K562 (cell line): ENCODE measurements at regions not wholly inside any gene's neighbourhood (a gene's known extent, or its start where the extent isn't known, plus 50 kb on each side); places are given as distances from the start of the nearest gene placed in this dataset.

Experiments used
- ATAC-seq: fragments of 200-7000 bp; cut with Tn5 transposase; 3 replicates; pipeline ENCODE4 v1.9.1; 2020; ENCODE audit warnings: moderate library complexity
- BruUV-seq: library from RNA; stranded (reverse); fragments of 400-500 nt; replicated peaks from 2 replicates; lab custom pipeline; 2021; lab: Mats Ljungman, UMichigan
- CTCF ChIA-PET: fragments of 300-600 bp; formaldehyde crosslinking; extraction: SDS; loops from one replicate; lab custom pipeline; 2021; ENCODE audit warnings: low intra/inter-chr PET ratio; lab: Yijun Ruan, JAX
- POLR2A ChIA-PET: fragments of 300-600, 350-650 bp; sonication (Branson Sonifier 250); formaldehyde crosslinking; extraction: SDS; loops from one replicate; lab custom pipeline; 2021; ENCODE audit warnings: antibody characterized with exemption, inconsistent platforms; lab: Yijun Ruan, JAX
- DNase-seq, 4 experiments: peaks; one replicate each; pipeline versions ENCODE4 v3.0.0 to v3.0.0-alpha.2; 2011 to 2018; ENCODE audit warnings: low spot score in 3 of 4, mixed read lengths in 3 of 4; ENCODE audit errors: extremely low read depth in 1 of 4
- FAIRE-seq: peaks from 2 replicates; lab custom pipeline; 2011; peaks lifted over from hg19 to GRCh38; lab: Jason Lieb, UNC
- H2AFZ ChIP-seq: 2 replicates; pipeline ENCODE4 v1.6.0; 2011; ENCODE audit warnings: low read depth, low read length, control low read depth, inconsistent platforms
- H3K27ac ChIP-seq: fragments of 200-600 bp; 3 replicates; pipeline ENCODE4 v1.8.0; 2011; ENCODE audit warnings: low read depth, mild to moderate bottlenecking, control low read depth, inconsistent platforms, low read length, moderate library complexity, mixed read lengths; ENCODE audit errors: extremely low read depth
- H3K27me3 ChIP-seq, 2 experiments: fragments of 300-600 bp in 1 of 2; 2 replicates in 1 of 2; 3 replicates in 1 of 2; pipeline versions ENCODE4 v1.6.0 to v1.8.0; 2011; ENCODE audit warnings: inconsistent platforms in 2 of 2, low read length in 2 of 2, mild to moderate bottlenecking in 1 of 2, mixed read lengths in 1 of 2, moderate library complexity in 1 of 2; ENCODE audit not compliant: control insufficient read depth in 2 of 2, insufficient read depth in 2 of 2
- H3K36me3 ChIP-seq: fragments of 300-600 bp; 3 replicates; pipeline ENCODE4 v1.8.0; 2011; ENCODE audit warnings: mild to moderate bottlenecking, low read length, inconsistent platforms; ENCODE audit not compliant: control insufficient read depth, insufficient read depth
- H3K4me1 ChIP-seq, 2 experiments: fragments of 200-600 bp in 1 of 2; replicated peaks in 1 of 2; 2 replicates in 1 of 2; 3 replicates in 1 of 2; pipeline versions ENCODE4 v1.5.1 to v1.8.0; 2011; ENCODE audit warnings: inconsistent platforms in 2 of 2, low read length in 2 of 2, mild to moderate bottlenecking in 1 of 2, mixed read lengths in 1 of 2, moderate library complexity in 1 of 2; ENCODE audit not compliant: control insufficient read depth in 2 of 2, insufficient read depth in 2 of 2
- H3K4me2 ChIP-seq: 2 replicates; pipeline ENCODE4 v1.6.1; 2011; ENCODE audit warnings: low read length, control low read depth, inconsistent platforms, mixed read lengths; ENCODE audit not compliant: insufficient read depth
- H3K4me3 ChIP-seq: fragments of 200-600 bp; sonication (generic), shearing (Covaris generic); 2 replicates; pipeline ENCODE4 v1.5.1; 2016; ENCODE audit warnings: control low read depth, inconsistent platforms
- H3K79me2 ChIP-seq: fragments of 200-600 bp; 3 replicates; pipeline ENCODE4 v1.8.0; 2011; ENCODE audit warnings: low read length, inconsistent platforms; ENCODE audit not compliant: control insufficient read depth, insufficient read depth
- H3K9ac ChIP-seq, 2 experiments: 2 replicates each; pipeline versions ENCODE4 v1.6.0 to v1.6.1; 2011; ENCODE audit warnings: low read depth in 2 of 2, low read length in 2 of 2, control low read depth in 1 of 2, inconsistent platforms in 1 of 2, mild to moderate bottlenecking in 1 of 2, mixed read lengths in 1 of 2; ENCODE audit not compliant: insufficient read depth in 1 of 2
- H3K9me1 ChIP-seq: one replicate; pipeline ENCODE4 v1.6.0; 2011; ENCODE audit warnings: inconsistent platforms, mild to moderate bottlenecking, low read length, moderate library complexity; ENCODE audit not compliant: control insufficient read depth, insufficient read depth
- H3K9me3 ChIP-seq: replicated peaks from 2 replicates; pipeline ENCODE4 v1.5.1; 2011; ENCODE audit warnings: low read depth, low read length, inconsistent platforms; ENCODE audit not compliant: control insufficient read depth, insufficient read depth
- H4K20me1 ChIP-seq: replicated peaks from 2 replicates; pipeline ENCODE4 v1.6.1; 2011; ENCODE audit warnings: low read length, inconsistent platforms, mixed read lengths; ENCODE audit not compliant: control insufficient read depth, insufficient read depth
- CTCFL ChIP-seq: IDR thresholded peaks from 2 replicates; pipeline ENCODE4 v1.6.1; 2011; ENCODE audit warnings: borderline replicate concordance, low read depth, mild to moderate bottlenecking, moderate library complexity, low read length; ENCODE audit not compliant: insufficient read depth, poor library complexity, severe bottlenecking
- DACH1 ChIP-seq: fragments of 450-650 bp; IDR thresholded peaks from 2 replicates; pipeline ENCODE4 v1.6.1; 2018; ENCODE audit not compliant: partially characterized antibody
- HNRNPL ChIP-seq: fragments of 200-400 bp; formaldehyde crosslinking; IDR thresholded peaks from 2 replicates; pipeline ENCODE4 v1.6.1; 2017; ENCODE audit warnings: low read depth, mild to moderate bottlenecking, low read length
- IFI16 ChIP-seq: fragments of 250-450 bp; sonication (Bioruptor Pico); IDR thresholded peaks from 2 replicates; pipeline ENCODE4 v2.1.2; 2022; ENCODE audit warnings: mild to moderate bottlenecking, inconsistent platforms
- MYBL2 ChIP-seq, 2 experiments: fragments of 450-650 bp in 1 of 2; sonication (generic) in 1 of 2; formaldehyde crosslinking in 1 of 2; IDR thresholded peaks; 2 replicates each; pipeline versions ENCODE4 v1.6.1 to v1.8.1; 2017 to 2022; ENCODE audit warnings: borderline replicate concordance in 1 of 2, inconsistent platforms in 1 of 2, low read depth in 1 of 2, mild to moderate bottlenecking in 1 of 2, missing genetic modification reagents in 1 of 2, moderate library complexity in 1 of 2
- RBM39 ChIP-seq: fragments of 200-400 bp; formaldehyde crosslinking; optimal IDR thresholded peaks from 2 replicates; pipeline ENCODE3; 2018; ENCODE audit warnings: low read depth, low read length
- RFX7 ChIP-seq: fragments of 250-450 bp; sonication (Bioruptor Pico); IDR thresholded peaks from 2 replicates; pipeline ENCODE4 v1.5.1; 2021; ENCODE audit warnings: mild to moderate bottlenecking
- TARDBP ChIP-seq: fragments of 450-650 bp; IDR thresholded peaks from 2 replicates; pipeline ENCODE4 v1.6.1; 2016
- ZKSCAN8 ChIP-seq: fragments of 200-800 bp; sonication (Bioruptor generic); IDR thresholded peaks from 2 replicates; pipeline ENCODE4 v1.6.1; 2016; ENCODE audit warnings: missing genetic modification characterization, missing compliant biosample characterization
- WGBS: fragments of 100-300 bp; shearing (Covaris generic); methylation state at CpG from one replicate; pipeline ENCODE4 v1.1.6; 2016; ENCODE audit warnings: low coverage, mixed read lengths; ENCODE audit not compliant: insufficient coverage; ENCODE audit errors: missing lambda C conversion rate; 5-methylcytosine and 5-hydroxymethylcytosine counted together
- in situ Hi-C: fragments of 300-500 bp; cut with MboI; formaldehyde crosslinking; loops from 4 replicates; pipeline ENCODE4 v1.15.0; 2018; ENCODE audit warnings: inconsistent platforms, mixed read lengths
- intact Hi-C: fragments of 100-400 bp; cut with micrococcal nuclease; formaldehyde crosslinking; loops from 2 replicates; pipeline ENCODE4 v1.14.2; 2022
- TF ChIP-seq, protein P1 (sequence below): fragments of 450-650 bp; IDR thresholded peaks from 2 replicates; pipeline ENCODE4 v1.7.0; 2016; ENCODE audit warnings: borderline replicate concordance

DNA sequence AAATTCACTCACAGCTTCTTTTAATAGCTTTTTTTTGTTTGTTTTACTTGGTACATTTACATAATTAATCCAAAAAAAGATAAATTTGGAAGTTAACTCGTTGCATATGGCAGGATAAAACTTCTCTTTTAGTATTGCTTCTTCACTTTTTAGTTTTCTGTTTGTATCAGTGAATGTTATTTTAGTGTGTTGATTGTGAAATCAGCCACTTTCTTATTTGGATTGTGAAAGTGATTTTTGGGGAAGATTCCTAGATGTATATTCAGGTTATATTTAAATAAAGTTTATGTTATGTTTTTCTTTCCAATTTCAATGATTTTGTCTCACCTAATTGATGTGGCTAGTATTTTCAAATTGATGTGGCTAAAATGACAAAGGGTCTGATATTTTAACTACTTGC, 693.9 kb upstream of the MGAT4C start:
- no peaks in the 10 kb centered on the region for H3K9me3 ChIP-seq
- no TSS peak for BruUV-seq
- in situ Hi-C loops (no loop called here), intact Hi-C loops (no loop called here)
- H3K79me2 ChIP-seq, result no peaks in the 10 kb centered on the region
- DNase-seq (no peak), ATAC-seq (no peak), FAIRE-seq (no peak)
- H2AFZ ChIP-seq, result no peak overlapping the region
- no peak overlapping the region for H3K4me2 ChIP-seq
- H3K36me3 ChIP-seq, result no peaks in the 10 kb centered on the region
- 0% methylated on average over 1 of the region's 1 CpG for WGBS
- H3K27ac ChIP-seq, result no peak overlapping the region
- no peaks in the 10 kb centered on the region for H3K9me1 ChIP-seq
- no peaks in the 10 kb centered on the region for H3K4me1 ChIP-seq
- TF ChIP-seq TARDBP (no peak), MYBL2 (IDR thresholded peaks at IDR 0.05; ENCODE audit: low read depth) (no peak), MYBL2 (CRISPR knock-in tag; IDR thresholded peaks at IDR 0.05; ENCODE audit: borderline replicate concordance) (no peak), CTCFL (no peak)
- H3K4me3 ChIP-seq, result no peak overlapping the region
- no peak overlapping the region for H3K9ac ChIP-seq
- CTCF ChIA-PET, result no interaction called here
- H4K20me1 ChIP-seq, result no peaks in the 10 kb centered on the region
- no peaks in the 10 kb centered on the region for H3K27me3 ChIP-seq
- POLR2A ChIA-PET, result no interaction called here

- H2AFZ ChIP-seq, result no peak overlapping the region
- ChIA-PET CTCF (no interaction called here), POLR2A (no interaction called here)
- H3K4me1 ChIP-seq, result no peaks in the 10 kb centered on the region
- ATAC-seq, result no peak
- no peaks in the 10 kb centered on the region for H3K27me3 ChIP-seq
- H3K4me3 ChIP-seq, result no peak overlapping the region
- no TSS peak for BruUV-seq
- no peaks in the 10 kb centered on the region for H3K9me1 ChIP-seq
- no peak overlapping the region for H3K4me2 ChIP-seq
- in situ Hi-C loops, result no loop called here
- 6% methylated on average over 1 of the region's 1 CpG for WGBS
- no peaks in the 10 kb centered on the region for H3K79me2 ChIP-seq
- no peaks in the 10 kb centered on the region for H3K9me3 ChIP-seq
- no peaks in the 10 kb centered on the region for H3K36me3 ChIP-seq
- H3K27ac ChIP-seq, result no peak overlapping the region
- intact Hi-C loops, result no loop called here
- DNase-seq, result no peak
- FAIRE-seq, result no peak
- H4K20me1 ChIP-seq, result no peaks in the 10 kb centered on the region
- H3K9ac ChIP-seq, result no peak overlapping the region
- TF ChIP-seq IFI16 (CRISPR knock-in tag), result no peak
- no peak for TF ChIP-seq RFX7 (CRISPR knock-in tag)
- TF ChIP-seq ZKSCAN8 (CRISPR knock-in tag), result no peak
- TF ChIP-seq, protein P1, sequence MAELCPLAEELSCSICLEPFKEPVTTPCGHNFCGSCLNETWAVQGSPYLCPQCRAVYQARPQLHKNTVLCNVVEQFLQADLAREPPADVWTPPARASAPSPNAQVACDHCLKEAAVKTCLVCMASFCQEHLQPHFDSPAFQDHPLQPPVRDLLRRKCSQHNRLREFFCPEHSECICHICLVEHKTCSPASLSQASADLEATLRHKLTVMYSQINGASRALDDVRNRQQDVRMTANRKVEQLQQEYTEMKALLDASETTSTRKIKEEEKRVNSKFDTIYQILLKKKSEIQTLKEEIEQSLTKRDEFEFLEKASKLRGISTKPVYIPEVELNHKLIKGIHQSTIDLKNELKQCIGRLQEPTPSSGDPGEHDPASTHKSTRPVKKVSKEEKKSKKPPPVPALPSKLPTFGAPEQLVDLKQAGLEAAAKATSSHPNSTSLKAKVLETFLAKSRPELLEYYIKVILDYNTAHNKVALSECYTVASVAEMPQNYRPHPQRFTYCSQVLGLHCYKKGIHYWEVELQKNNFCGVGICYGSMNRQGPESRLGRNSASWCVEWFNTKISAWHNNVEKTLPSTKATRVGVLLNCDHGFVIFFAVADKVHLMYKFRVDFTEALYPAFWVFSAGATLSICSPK, result no peak
- TF ChIP-seq HNRNPL, result no peak
- no peak for TF ChIP-seq RBM39
- no peak for TF ChIP-seq DACH1
These were observed 692.7 kb upstream of the MGAT4C start for GRCh38 chr12:86948851-86949250.
